ENCODE measurements at regions not wholly inside any gene's neighbourhood (a gene's known extent, or its start where the extent isn't known, plus 50 kb on each side); places are given as distances from the start of the nearest gene placed in this dataset.
"Not testable (repeated sequence)": the region's sequence is repeated elsewhere in the genome, so short reads cannot be mapped to it uniquely, and the experiment has no call there.

DNA sequence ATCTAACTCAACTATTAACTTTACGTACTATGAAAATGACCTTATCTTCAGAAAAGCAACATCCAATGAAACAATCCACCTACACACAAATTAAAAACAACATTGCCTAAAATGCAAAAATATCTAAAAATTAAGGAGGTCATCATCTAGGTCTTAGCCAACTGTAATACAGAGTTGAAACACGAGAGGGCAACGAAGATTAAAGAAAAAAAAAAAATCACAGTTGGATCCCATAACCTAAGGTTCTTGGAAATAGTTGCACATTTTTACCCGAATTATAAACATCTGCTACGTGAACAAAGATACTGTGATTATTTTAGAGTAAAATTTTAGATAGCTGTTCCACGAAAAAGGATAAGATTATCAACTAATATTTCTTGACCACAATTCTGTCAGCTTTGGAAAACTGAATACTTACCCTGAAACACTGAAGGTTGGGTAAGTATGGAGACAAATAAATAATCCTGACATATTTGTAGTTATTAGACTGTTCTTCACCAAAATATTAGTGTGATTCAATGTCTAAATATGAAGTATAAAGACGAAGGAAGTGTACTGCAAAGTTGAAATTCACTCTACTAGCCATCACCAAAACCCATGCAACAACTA is 88.0 kb upstream of the AK4 start:
- no peak for DNase-seq (ENCODE audit: extremely low read depth in 1 of 2, low read depth in 1 of 2)

DNA sequence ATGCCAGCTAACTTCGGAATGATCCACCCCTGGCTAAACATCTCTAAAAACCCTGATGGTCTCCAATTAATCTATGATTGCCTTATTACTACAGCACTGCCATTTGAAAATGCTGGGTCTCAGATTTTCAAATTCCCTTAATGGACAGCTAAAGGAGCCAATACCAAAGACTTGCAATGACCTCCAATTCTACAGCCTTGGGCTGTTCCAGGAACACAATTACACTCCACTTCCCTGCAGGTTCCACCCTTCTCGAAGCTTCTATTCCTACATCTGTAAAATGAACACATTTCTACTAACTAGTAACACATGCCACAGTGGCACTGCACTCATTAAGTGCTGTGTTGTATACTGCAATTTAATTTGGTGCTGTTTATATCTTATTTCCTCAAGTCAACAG is 85.7 kb upstream of the AK4 start:
- no peak for DNase-seq (ENCODE audit: extremely low read depth in 1 of 2, low read depth in 1 of 2)

DNA sequence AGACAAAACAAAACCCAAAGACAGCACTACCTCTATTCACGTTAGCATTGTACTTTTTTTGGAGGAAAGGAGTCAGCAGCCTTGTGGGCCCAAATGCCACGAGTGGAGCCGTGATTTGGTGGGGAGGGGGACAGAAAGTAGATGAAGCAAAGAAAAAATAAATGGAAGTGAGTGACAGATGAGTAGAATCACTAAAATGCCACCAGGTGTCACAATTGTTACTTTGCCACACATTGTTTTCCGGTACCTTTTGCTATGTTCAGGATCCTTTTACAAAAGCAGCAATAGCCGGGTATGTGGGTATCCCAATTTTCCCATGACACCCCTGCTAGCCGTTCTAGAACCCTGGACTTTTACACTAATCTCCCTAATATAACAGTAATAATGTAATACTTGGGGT is 85.0 kb upstream of the AK4 start:
- no peak for DNase-seq (ENCODE audit: extremely low read depth in 1 of 2, low read depth in 1 of 2)

DNA sequence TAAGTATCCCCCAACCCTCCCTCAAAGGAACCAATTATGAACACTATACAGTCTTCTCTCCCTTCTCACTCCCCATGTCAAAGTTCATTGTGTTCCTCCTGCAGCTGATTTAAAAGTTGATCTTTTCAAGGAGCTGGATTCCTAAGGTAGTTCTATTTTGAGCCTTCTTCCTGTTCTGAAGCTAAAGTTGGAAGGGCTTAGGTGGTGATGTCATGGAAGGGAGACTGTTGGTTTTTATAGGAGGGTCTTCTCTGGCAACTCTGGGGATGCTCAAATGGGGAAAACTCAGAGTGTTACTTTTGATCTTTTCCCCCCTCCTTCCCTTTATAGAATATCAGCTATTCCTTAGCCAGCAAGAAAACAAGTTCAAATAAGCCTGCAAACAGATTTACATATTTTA is 83.0 kb upstream of the AK4 start:
- no peak for DNase-seq (ENCODE audit: extremely low read depth in 1 of 2, low read depth in 1 of 2)

DNA sequence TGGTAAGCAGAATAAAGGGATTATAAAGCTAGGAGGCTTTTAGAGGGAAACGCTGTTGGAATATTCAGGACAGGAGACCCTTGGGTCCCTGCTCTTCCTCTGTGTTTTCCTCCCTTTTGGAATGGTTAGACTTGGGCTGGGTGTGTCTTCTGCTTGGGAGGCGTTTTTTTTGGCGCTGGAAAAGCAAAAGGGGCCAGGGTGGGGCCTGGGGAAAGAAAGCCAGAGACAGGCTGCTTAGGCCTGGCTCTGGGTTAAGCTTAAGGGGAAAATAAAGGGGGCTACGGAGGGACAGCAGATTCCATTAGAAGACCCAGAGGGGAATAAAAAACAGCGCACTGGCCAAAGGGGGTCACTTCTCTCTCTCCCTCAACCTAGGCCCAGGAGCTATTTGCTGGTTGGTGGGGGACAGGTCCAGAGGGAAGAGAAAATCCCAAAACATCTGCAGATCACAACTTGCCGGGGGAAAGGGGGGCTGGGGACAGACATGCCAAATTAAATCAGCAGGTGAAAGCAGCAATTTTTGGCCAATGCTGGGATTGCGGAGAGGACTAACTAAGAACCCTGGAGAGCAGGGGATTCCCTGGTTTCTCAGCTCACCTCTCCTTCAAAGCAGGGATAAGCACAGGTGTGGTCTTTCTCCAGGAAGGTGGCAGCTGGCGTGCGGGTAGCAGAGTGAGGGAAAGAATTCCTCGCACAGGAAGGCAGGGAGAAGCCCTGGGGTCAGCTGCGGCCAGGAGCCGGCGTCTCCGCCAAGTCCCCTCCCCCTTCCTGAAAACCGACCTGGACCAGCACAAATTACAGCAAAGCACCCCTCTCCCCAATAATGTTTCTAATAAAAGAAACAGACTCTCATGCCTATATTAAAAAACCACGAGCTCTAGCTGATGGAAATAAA is 82.2 kb upstream of the AK4 start:
- no peak for DNase-seq (ENCODE audit: extremely low read depth in 1 of 2, low read depth in 1 of 2)

DNA sequence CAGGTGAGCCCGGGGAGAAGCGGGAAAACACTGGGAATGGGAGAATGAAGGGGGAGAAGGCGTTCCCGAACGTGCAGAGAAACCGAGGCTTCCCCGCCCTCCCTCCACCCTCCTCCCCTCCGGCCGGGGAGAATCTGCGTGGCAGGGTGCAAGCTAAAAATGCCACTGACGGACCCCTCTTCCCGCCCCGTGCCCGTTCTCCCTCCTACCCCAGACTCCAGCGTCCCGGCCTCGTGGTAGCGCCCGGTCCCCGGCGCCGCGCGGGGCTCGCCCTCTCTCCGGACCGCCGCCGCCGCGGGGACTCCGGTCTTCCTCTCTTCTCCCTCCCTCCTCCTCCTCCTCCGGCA is 81.6 kb upstream of the AK4 start:
- no peak for DNase-seq (ENCODE audit: extremely low read depth in 1 of 2, low read depth in 1 of 2)

DNA sequence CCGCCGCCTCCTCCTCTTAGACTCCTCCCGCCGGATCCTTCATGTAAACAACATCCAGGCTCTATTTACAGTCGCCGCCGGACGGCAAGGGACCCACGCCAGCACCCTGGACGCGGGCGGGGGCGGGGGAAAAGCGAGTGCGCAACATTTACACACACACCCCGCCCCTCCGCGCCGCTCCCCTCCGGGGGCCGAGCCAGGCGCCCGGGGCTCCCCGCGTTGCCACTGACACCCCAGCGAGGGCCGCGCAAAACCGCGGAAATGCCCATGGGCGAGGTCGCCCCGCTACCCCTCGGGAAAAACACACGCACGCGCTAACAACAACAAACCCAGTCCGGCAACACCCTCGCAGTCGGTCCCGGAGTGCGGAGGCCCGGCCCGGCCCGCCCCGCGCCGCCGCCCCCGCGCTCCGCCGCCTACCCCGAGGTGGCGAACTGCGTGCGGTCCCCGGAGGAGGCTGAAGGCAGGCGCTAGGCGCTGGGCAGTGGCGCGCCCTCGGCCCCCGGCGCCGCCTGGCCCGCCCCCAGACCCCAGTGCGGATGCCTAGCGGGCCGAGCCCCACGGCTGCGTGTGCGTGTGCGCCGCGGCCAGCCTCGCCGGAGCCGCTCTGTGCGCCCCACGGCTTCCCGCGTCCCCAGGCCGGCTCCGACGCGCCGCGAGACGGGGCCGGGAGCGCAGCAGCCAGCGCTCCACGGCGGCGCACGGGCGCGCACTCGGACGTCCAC is 81.1 kb upstream of the AK4 start:
- peak; percentile 38 to 46 for DNase-seq (ENCODE audit: extremely low read depth in 1 of 2, low read depth in 1 of 2)

DNA sequence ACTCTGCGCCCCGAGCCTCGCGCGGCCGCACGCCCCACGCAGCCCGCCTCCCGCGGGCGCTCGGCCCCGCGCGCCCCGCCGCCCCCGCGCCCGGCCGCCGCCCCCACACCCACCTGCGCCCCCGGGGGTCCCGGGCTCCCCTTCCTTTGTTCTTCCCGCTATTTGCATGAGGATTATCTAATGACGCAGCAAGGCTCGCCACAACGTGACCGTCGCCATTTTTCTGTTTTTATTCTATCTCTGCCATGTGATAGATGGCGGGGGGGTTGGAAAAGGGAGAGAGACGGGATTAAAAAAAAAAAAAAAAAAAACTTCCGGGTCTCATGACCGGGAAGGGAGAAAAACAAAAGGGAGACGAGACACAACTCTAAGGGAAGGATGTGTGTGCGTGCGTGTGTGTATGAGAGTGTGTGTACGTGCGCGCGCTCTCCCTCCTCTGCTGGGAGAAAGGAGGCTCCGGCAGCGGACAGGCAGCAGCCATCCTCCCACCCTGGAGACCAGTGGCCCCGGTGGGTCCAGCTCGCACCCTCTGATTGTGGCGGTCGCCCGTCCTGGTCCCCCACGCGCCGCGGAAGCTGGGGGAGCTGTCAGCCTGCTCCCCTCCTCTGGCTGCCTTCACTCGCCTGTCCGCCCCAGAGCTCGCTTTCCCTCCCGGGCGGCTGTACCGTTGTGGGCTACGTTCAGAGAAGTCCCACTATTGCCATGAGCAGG is 80.4 kb upstream of the AK4 start:
- peak; percentile 20 to 35 for DNase-seq (ENCODE audit: extremely low read depth in 1 of 2, low read depth in 1 of 2)

DNA sequence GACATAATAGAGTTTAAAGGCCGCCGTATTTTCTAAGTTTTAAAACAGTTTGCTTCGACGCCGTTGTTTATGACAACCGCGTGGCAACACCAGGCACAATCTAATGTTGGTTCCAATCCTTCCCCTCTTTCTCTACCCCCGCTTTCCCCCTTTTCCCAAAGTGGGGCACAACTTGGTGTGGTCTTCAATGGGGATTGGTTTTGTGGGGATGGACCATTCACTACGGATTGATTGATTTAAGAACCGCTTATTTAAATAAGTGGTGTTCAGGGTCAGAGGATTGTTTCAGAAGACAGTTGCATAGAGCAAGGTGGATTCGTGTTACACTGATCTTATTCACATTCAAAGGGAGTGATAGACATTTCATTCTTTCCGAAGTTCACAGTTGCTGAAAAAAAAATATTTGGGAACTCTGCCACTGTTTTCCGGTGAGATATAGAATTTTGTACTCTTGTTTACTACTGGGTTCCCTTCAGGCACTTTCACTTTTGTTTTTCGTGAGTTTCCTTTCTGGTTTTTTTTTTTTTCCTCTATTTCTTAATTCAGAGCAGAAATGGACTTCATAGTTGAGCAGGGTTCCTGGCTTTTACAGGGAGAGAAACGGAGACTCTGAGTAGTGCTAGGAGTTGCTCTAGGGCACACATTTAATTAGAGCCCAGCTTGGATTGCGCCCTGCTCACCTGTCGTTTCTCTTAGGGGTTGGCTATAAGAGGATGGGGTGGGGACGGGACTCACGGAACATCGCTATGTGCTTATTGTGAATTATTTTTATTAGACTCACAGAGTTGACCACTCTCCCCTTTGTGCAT is 79.6 kb upstream of the AK4 start:
- no peak for DNase-seq (ENCODE audit: extremely low read depth in 1 of 2, low read depth in 1 of 2)

DNA sequence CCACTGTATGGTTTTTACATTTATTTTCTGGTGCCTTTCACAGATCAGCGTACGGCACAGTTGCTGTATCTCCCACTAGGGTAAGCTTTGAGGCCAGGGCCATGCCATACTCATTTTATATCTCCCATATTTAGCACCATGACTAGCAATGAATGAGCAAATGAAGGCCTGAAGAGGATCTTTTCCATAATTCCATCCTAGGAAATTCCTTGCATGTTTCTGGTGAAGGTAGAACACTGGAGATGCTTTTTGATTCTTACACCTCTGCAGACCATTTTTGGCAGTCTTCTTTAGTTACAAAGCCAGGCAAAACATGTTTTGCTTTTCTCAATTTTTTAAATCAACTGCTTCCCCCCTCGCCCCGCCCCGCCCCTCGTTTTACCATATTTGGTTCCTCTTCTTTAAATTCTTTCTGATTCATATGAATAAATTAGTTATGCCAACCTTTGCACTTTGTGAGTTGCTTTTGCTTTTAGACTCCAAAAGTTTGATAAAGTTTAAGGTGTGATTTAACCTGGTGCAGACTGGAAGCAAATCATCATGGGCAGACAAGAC is 78.9 kb upstream of the AK4 start:
- no peak for DNase-seq (ENCODE audit: extremely low read depth in 1 of 2, low read depth in 1 of 2)

DNA sequence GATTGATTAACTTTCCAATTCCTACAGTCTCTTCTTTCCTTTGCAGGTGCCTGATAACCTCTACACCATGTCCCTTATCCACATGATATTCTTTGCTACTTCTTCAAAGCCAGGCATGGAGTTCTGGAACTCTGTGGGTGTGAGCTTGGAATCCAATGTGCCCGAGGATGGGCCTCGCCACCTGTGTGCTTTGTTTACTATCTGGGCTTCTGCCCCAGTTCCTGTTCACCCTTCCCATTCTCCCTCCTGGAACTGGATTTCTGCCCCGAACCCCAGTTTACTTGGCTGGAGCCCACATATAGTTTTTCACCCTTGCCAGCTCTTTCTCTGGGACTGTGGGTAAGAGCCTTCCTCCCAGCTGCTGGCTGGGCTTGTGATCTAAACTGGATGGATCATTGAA is 75.2 kb upstream of the AK4 start:
- no peak for DNase-seq (ENCODE audit: extremely low read depth in 1 of 2, low read depth in 1 of 2)

DNA sequence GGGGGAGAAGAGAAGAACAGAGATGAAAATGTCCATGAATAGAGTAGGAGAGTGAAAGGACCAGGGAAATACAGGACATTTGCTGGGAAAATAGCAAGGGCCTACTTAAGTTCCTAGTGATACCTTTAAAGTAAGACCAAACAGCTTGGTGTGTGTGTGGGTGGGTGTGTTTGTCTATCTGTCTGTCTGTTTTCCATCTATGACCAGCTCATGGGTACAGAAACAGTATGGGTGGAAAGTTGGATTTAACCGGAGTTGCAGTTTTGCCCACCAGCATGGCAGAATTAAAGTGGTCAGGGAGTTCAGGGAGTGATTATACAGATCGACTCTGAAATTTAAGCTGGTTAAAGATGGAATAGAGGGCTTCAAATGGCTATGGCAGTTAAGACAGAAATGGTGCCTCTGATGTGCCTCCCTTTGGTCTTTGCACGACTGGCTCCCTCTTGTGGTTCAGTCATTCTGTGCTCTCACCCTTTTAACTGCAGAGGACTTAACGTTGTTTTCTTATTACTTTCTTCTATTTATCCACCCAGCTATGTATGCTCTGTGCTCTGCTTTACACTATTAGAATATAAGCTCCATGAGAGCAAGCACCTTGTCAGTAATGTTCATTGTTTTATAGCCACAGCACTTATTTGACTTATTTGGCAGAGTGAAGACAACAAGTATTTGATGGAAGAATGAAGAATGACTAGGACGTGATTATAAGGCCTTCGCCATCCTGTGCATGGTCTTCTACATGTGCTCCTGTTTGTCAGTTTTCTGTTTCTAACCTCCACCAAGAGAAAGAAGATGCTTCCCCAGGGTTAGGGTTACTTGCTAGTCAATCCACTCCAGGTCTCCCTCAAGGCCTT is 72.7 kb upstream of the AK4 start:
- DNase-seq (ENCODE audit: extremely low read depth in 1 of 2, low read depth in 1 of 2) = peak in 1 of 2 donors; percentile 31

DNA sequence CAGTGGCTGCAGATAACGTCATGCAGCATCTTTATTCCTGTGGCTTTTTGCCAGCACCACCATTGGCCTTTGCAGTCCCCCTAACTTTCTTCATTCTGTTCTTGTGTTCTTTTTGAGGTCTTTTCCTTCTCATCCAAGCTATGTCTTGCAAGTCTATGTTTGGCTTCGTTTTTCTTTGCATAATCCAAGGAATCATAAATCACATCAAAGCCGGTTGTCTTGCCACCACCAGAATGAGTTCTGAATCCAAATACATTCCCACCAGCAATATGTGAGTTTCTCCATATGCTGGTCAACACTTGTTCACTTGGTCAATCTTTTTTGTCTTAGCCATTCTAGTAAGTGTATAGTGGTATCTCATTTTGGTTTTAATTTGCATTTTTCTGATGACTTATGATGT is 70.6 kb upstream of the AK4 start:
- DNase-seq (ENCODE audit: extremely low read depth in 1 of 2, low read depth in 1 of 2) = no peak

DNA sequence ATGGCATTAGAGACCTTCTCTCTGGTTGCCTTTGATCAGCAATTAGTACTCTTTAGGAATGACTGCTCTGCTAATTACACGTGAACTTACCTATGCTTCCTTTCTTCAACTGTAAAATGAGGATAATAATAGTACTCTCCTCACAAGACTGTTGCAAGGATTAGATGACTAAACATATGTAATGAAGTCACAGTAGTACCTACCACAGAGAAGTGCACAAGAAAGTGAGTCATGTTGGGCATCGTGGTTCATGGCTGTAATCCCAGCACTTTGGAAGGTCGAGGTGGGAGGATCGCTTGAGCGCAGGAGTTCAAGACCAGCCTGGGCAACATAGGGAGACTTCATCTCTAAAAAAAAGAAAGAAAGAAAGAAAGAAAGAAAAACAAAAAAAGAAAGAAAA is 68.1 kb upstream of the AK4 start:
- no peak for DNase-seq (ENCODE audit: extremely low read depth in 1 of 2, low read depth in 1 of 2)

DNA sequence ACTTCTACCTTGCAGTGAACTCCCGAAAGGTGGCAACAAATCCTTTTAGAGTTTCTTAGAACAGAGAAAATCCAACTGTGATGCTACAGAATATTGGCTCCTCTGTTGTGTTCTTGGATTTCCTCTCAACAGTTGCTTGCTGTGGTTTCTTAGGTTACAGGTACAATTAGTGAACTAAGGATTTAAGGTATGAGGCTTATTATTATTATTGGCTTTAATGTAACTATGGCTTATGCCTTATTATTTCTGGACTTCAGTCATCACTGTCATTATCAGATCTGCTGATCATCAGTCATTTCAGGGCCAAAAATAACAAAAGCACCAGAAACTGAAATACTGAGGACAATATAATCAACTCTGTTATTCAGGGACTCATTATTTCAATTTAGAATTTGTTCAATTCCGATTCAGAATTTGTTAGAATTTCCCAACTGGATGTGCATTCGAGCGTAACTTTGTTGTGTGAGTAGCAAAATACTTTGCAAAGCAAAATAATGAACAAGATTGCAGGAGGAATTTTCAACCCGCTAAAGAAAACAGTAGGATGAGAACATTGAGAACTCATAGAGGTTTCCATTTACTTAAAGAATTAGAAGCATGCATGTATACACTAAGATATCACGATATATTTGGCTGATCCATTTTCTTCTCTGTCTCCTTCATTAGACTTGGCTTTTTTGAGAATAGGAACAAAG is 65.5 kb upstream of the AK4 start:
- DNase-seq (ENCODE audit: extremely low read depth in 1 of 2, low read depth in 1 of 2) = no peak

DNA sequence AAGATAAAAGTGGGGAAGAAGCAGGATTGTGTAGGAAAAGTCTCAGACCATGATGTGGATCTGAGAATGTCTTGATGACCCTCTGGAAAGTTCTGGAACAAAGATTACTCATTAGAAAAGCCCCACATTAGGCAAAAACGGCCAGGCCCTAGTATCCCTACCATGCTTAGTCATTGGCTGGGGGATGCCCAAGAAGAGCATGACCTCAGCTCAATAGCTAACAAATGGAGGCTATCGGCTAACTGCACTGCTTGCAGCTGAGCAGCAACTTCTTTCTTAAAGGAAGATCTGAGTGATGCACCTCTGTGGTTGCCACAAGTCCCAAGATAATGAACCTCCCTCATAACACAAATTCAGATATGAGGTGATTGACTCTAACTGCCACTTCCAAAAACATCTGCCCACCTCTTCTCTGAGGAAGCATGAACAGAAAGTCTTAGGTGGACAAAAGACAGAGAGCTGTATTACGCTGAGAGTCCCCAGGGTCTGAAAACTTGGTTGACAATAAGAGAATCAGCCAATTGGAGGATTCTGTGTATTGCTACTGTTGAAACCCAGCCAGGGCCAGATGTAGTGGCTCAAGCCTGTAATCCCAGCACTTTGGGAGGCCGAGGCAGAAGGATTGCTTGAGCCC is 64.6 kb upstream of the AK4 start:
- DNase-seq (ENCODE audit: extremely low read depth in 1 of 2, low read depth in 1 of 2) = no peak

DNA sequence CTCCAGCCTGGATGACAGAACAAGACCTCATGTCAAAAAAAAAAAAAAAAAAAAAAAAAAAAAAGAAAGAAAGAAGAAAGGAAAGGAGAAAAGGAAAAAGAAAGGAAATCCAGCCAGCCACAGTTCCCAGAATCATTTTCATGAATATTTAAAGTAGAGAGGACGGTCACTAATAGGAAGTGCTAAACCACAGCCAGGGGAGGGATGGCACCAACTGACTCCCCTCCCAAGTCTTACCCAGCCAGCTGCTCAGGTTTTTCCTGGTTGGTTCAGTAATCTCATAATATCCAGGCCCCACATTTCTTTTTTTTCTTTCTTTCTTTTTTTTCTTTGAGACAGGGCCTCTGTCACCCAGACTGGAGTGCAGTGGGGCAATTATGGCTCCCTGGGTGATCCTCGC is 63.9 kb upstream of the AK4 start:
- DNase-seq (ENCODE audit: extremely low read depth in 1 of 2, low read depth in 1 of 2) = no peak

DNA sequence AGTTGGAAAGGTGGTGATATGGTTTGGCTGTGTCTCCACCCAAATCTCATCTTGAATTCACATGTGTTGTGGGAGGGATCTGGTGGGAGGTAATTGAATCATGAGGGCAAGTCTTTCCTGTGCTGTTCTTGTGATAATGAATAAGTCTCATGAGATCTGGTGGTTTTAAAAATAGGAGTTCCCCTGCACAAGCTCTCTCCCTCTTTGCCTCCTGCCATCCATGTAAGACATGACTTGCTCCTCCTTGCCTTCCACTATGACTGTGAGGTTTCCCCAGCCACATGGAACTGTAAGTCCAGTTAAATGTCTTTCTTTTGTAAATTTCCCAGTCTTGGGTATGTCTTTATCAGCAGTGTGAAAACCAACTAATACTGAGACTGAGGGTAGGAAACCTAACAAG is 60.5 kb upstream of the AK4 start:
- DNase-seq (ENCODE audit: extremely low read depth in 1 of 2, low read depth in 1 of 2) = not testable (repeated sequence)

Data from stimulated activated CD8-positive, alpha-beta memory T cell treated with anti-CD3 and anti-CD28 coated beads, Interleukin-7, amount 100 ng/mL, for 48 hours (primary cell).